Erythroblast (primary cell): ENCODE measurements at regions not wholly inside any gene's neighbourhood (a gene's known extent, or its start where the extent isn't known, plus 50 kb on each side); places are given as distances from the start of the nearest gene placed in this dataset.

Experiments
- GATA1 ChIP-seq: IDR thresholded peaks from 2 replicates; pipeline ENCODE4 v1.6.1; 2011; ENCODE audit warnings: low read depth, mild to moderate bottlenecking, control low read depth, low read length, moderate library complexity
- POLR2A ChIP-seq: IDR thresholded peaks from 2 replicates; pipeline ENCODE4 v1.6.1; 2011; ENCODE audit warnings: mild to moderate bottlenecking, low read length

GRCh38 chr10:124165827-124166226 is 72.4 kb upstream of the CHST15 start:
- TF ChIP-seq POLR2A (no peak), GATA1 (no peak)
